GM23338 (cell line): ENCODE measurements at regions not wholly inside any gene's neighbourhood (a gene's known extent, or its start where the extent isn't known, plus 50 kb on each side); places are given as distances from the start of the nearest gene placed in this dataset.

ENCODE experiments used
- ATAC-seq: fragments of 200-7000 bp; cut with Tn5 transposase; 3 replicates; pipeline ENCODE4 v1.9.1; 2020
- DNase-seq: peaks from one replicate; pipeline ENCODE4 v3.0.0-alpha.2; 2015; ENCODE audit warnings: low spot score
- H2AFZ ChIP-seq: fragments of 200-600 bp; sonication (generic); 2 replicates; pipeline ENCODE4 v1.8.0; 2016; ENCODE audit warnings: antibody characterized with exemption, mild to moderate bottlenecking, moderate library complexity
- H3F3A ChIP-seq: fragments of 200-600 bp; sonication (generic); replicated peaks from 2 replicates; pipeline ENCODE4 v1.8.0; 2017; ENCODE audit warnings: antibody characterized with exemption, mixed run types, low read depth
- H3K27ac ChIP-seq: fragments of 200-600 bp; sonication (generic); 2 replicates; pipeline ENCODE4 v1.6.1; 2016; ENCODE audit warnings: low read depth
- H3K27me3 ChIP-seq: fragments of 200-600 bp; sonication (generic); 2 replicates; pipeline ENCODE4 v1.8.0; 2016; ENCODE audit warnings: mild to moderate bottlenecking, mixed run types, moderate library complexity; ENCODE audit not compliant: insufficient read depth
- H3K36me3 ChIP-seq: fragments of 200-600 bp; sonication (generic); 2 replicates; pipeline ENCODE4 v1.8.0; 2016; ENCODE audit warnings: mild to moderate bottlenecking; ENCODE audit not compliant: insufficient read depth
- H3K4me1 ChIP-seq: fragments of 200-600 bp; sonication (generic); 2 replicates; pipeline ENCODE4 v1.8.0; 2016; ENCODE audit warnings: mild to moderate bottlenecking, moderate library complexity; ENCODE audit not compliant: insufficient read depth
- H3K4me2 ChIP-seq: fragments of 200-600 bp; sonication (generic); 2 replicates; pipeline ENCODE4 v1.7.1; 2017; ENCODE audit warnings: mixed run types
- H3K4me3 ChIP-seq: fragments of 200-600 bp; sonication (generic); 2 replicates; pipeline ENCODE4 v1.6.1; 2016; ENCODE audit warnings: mixed run types
- H3K79me2 ChIP-seq: fragments of 200-600 bp; sonication (generic); replicated peaks from 2 replicates; pipeline ENCODE4 v1.8.0; 2017; ENCODE audit warnings: mild to moderate bottlenecking; ENCODE audit not compliant: insufficient read depth
- H3K9me2 ChIP-seq: fragments of 200-600 bp; sonication (generic); 2 replicates; pipeline ENCODE4 v1.8.0; 2017; ENCODE audit not compliant: insufficient read depth
- H4K20me1 ChIP-seq: fragments of 200-600 bp; sonication (generic); replicated peaks from 2 replicates; pipeline ENCODE4 v1.8.0; 2017; ENCODE audit warnings: mild to moderate bottlenecking; ENCODE audit not compliant: insufficient read depth
- H3K27ac Mint-ChIP-seq: 2 replicates; pipeline ENCODE4 v1.8.0; 2020; ENCODE audit warnings: inconsistent platforms, mild to moderate bottlenecking, moderate library complexity, mixed read lengths
- H3K27me3 Mint-ChIP-seq: 3 replicates; pipeline ENCODE4 v1.8.0; 2022; ENCODE audit warnings: low read depth, mild to moderate bottlenecking, moderate library complexity, mixed read lengths, inconsistent platforms; ENCODE audit not compliant: insufficient read depth, poor library complexity
- H3K36me3 Mint-ChIP-seq: 3 replicates; pipeline ENCODE4 v1.8.0; 2021; ENCODE audit warnings: low read depth, mild to moderate bottlenecking, inconsistent platforms, moderate library complexity, mixed read lengths
- H3K4me1 Mint-ChIP-seq: 3 replicates; pipeline ENCODE4 v1.8.0; 2020; ENCODE audit warnings: mild to moderate bottlenecking, inconsistent platforms, mixed read lengths
- H3K4me3 Mint-ChIP-seq: 3 replicates; pipeline ENCODE4 v1.8.0; 2021; ENCODE audit warnings: moderate library complexity, mild to moderate bottlenecking, inconsistent platforms, mixed read lengths
- H3K9me3 Mint-ChIP-seq: 3 replicates; pipeline ENCODE4 v1.8.0; 2020; ENCODE audit warnings: moderate library complexity, mild to moderate bottlenecking, inconsistent platforms, mixed read lengths
- CREB1 ChIP-seq: fragments of 250-450 bp; sonication (Bioruptor Pico); IDR thresholded peaks from 2 replicates; pipeline ENCODE4 v1.5.0; 2020; ENCODE audit warnings: low read depth, mild to moderate bottlenecking, moderate library complexity
- EZH2phosphoT487 ChIP-seq: fragments of 200-600 bp; sonication (generic); IDR thresholded peaks from one replicate; pipeline ENCODE4 v1.8.1; 2018; ENCODE audit warnings: antibody characterized with exemption; ENCODE audit not compliant: unreplicated experiment
- JUNB ChIP-seq: IDR thresholded peaks from one replicate; pipeline ENCODE4 v1.6.1; 2016; ENCODE audit warnings: antibody characterized with exemption; ENCODE audit not compliant: unreplicated experiment
- POLR2AphosphoS5 ChIP-seq: IDR thresholded peaks from 2 replicates; pipeline ENCODE4 v1.6.1; 2016; ENCODE audit warnings: antibody characterized with exemption, low read depth
- ZNF114 ChIP-seq: fragments of 250-450 bp; sonication (Bioruptor Pico); IDR thresholded peaks from 2 replicates; pipeline ENCODE4 v1.5.0; 2020; ENCODE audit warnings: mild to moderate bottlenecking, moderate library complexity
- ZNF462 ChIP-seq: fragments of 250-450 bp; sonication (Bioruptor Pico); IDR thresholded peaks from 2 replicates; pipeline ENCODE4 v1.5.0; 2020; ENCODE audit warnings: mild to moderate bottlenecking, moderate library complexity

DNA sequence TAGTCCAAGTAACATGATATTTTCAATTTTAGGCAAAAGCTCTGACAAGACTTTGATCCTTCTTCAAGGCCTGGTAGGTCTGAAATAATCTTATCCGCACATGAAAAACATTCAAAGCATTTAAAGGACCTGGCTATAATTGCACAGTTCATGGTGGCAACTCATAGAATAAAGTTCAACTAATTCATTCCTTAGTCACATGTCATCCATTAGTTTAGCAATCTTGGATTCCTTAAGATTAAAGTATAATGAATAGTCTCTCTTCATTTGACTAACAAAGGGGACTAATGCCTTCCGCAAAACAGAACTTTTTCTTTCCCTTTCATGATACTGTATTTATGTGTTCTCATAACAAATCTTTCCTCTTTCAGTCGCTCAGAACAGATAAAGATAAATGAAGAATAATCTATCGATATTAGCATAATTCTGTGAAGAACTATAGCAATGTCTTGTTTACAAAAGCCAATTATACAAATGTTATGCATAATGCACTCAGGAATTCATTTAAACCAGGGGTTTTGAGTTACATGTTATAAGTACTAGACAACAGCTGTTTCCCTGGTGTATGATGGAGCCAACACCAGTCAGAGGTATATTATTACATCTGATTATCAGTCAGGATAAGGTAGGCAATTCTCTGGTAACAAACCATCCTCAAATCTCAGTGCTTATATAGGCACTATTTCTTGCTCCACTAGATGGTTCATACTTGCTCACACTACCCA, 172.5 kb downstream of the POTEB3 start:
- H3K9me3 Mint-ChIP-seq = peaks cover 94% of the 10 kb centered on the region
- TF ChIP-seq ZNF114 (CRISPR knock-in tag) = no peak
- TF ChIP-seq CREB1 (CRISPR knock-in tag) = no peak
- no peak for TF ChIP-seq ZNF462 (CRISPR knock-in tag)
- TF ChIP-seq POLR2AphosphoS5 = no peak
- TF ChIP-seq JUNB = no peak
- no peak for TF ChIP-seq EZH2phosphoT487
- H3K4me3 Mint-ChIP-seq = no peak overlapping the region

More for the DNA sequence above, 172.5 kb downstream of the POTEB3 start:
- Mint-ChIP-seq H3K36me3 (peaks cover 48% of the 10 kb centered on the region), H3K27me3 (peaks cover 2% of the 10 kb centered on the region), H3K4me1 (no peaks in the 10 kb centered on the region), H3K27ac (no peak overlapping the region)
- Histone ChIP-seq H3K4me3 (no peak overlapping the region; the same call in 1 of the 2 replicates), H3F3A (no peaks in the 10 kb centered on the region), H2AFZ (no peak overlapping the region), H3K79me2 (no peaks in the 10 kb centered on the region), H3K27ac (no peak overlapping the region), H3K27me3 (0 out of 2 replicates have a peak, but pooled peaks cover 3% of the 10 kb centered on the region), H4K20me1 (no peaks in the 10 kb centered on the region), H3K36me3 (peaks cover 42% of the 10 kb centered on the region), H3K4me2 (no peak overlapping the region), H3K9me2 (no peaks in the 10 kb centered on the region), H3K4me1 (no peaks in the 10 kb centered on the region)
- ATAC-seq = no peak
- DNase-seq = no peak
